ENCODE measurements at regions not wholly inside any gene's neighbourhood (a gene's known extent, or its start where the extent isn't known, plus 50 kb on each side); places are given as distances from the start of the nearest gene placed in this dataset.

- Histone ChIP-seq H3K9me3 (ENCODE audit: severe bottlenecking) (no peaks in the 10 kb centered on the region), H3K4me3 (ENCODE audit: low read depth, low read length) (no peak overlapping the region), H3K27me3 (ENCODE audit: insufficient read depth, low read depth, severe bottlenecking) (no peaks in the 10 kb centered on the region), H3K27ac (no peak overlapping the region), H3K36me3 (no peaks in the 10 kb centered on the region)
- DNase-seq = no peak
- no peak for TF ChIP-seq CTCF (IDR thresholded peaks at IDR 0.05; ENCODE audit: low read depth, low read length)
Measured at GRCh38 chr3:115448851-115449250, 174.5 kb upstream of the GAP43 start.

- no peak for TF ChIP-seq CTCF (IDR thresholded peaks at IDR 0.05; ENCODE audit: low read depth, low read length)
- Histone ChIP-seq H3K4me3 (ENCODE audit: low read depth, low read length) (no peak overlapping the region), H3K27me3 (ENCODE audit: insufficient read depth, low read depth, severe bottlenecking) (no peaks in the 10 kb centered on the region), H3K9me3 (ENCODE audit: severe bottlenecking) (no peaks in the 10 kb centered on the region), H3K27ac (no peak overlapping the region), H3K36me3 (no peaks in the 10 kb centered on the region)
- no peak for DNase-seq
Measured at GRCh38 chr3:115450036-115450435, 173.3 kb upstream of the GAP43 start.

- no peak overlapping the region for H3K4me3 ChIP-seq (ENCODE audit: low read depth, low read length)
- no peaks in the 10 kb centered on the region for H3K27me3 ChIP-seq (ENCODE audit: insufficient read depth, low read depth, severe bottlenecking)
- H3K27ac ChIP-seq = no peak overlapping the region
- H3K36me3 ChIP-seq = no peaks in the 10 kb centered on the region
- peaks cover 3% of the 10 kb centered on the region for H3K9me3 ChIP-seq (ENCODE audit: severe bottlenecking)
- DNase-seq = no peak
- TF ChIP-seq CTCF (IDR thresholded peaks at IDR 0.05; ENCODE audit: low read depth, low read length) = no peak
Measured at GRCh38 chr3:115464036-115464435, 159.3 kb upstream of the GAP43 start.

- no peak for TF ChIP-seq CTCF (IDR thresholded peaks at IDR 0.05; ENCODE audit: low read depth, low read length)
- H3K36me3 ChIP-seq = no peaks in the 10 kb centered on the region
- H3K4me3 ChIP-seq (ENCODE audit: low read depth, low read length) = no peak overlapping the region
- no peak for DNase-seq
- no peak overlapping the region for H3K27ac ChIP-seq
- H3K9me3 ChIP-seq (ENCODE audit: severe bottlenecking) = no peaks in the 10 kb centered on the region
- no peaks in the 10 kb centered on the region for H3K27me3 ChIP-seq (ENCODE audit: insufficient read depth, low read depth, severe bottlenecking)
Measured at GRCh38 chr3:115469649-115470048, 153.7 kb upstream of the GAP43 start.

GRCh38 chr3:115470254-115470653, 153.1 kb upstream of the GAP43 start:
- H3K9me3 ChIP-seq (ENCODE audit: severe bottlenecking) = no peaks in the 10 kb centered on the region
- DNase-seq = no peak
- no peak for TF ChIP-seq CTCF (IDR thresholded peaks at IDR 0.05; ENCODE audit: low read depth, low read length)
- H3K36me3 ChIP-seq = no peaks in the 10 kb centered on the region
- no peaks in the 10 kb centered on the region for H3K27me3 ChIP-seq (ENCODE audit: insufficient read depth, low read depth, severe bottlenecking)
- H3K4me3 ChIP-seq (ENCODE audit: low read depth, low read length) = no peak overlapping the region
- H3K27ac ChIP-seq = no peak overlapping the region

- TF ChIP-seq CTCF (IDR thresholded peaks at IDR 0.05; ENCODE audit: low read depth, low read length) = no peak
- no peak for DNase-seq
- Histone ChIP-seq H3K9me3 (ENCODE audit: severe bottlenecking) (no peaks in the 10 kb centered on the region), H3K27me3 (ENCODE audit: insufficient read depth, low read depth, severe bottlenecking) (no peaks in the 10 kb centered on the region), H3K36me3 (no peaks in the 10 kb centered on the region), H3K4me3 (ENCODE audit: low read depth, low read length) (no peak overlapping the region), H3K27ac (no peak overlapping the region)
Measured at GRCh38 chr3:115475178-115476041, 147.9 kb upstream of the GAP43 start.
